H1 (cell line): ENCODE measurements at regions not wholly inside any gene's neighbourhood (a gene's known extent, or its start where the extent isn't known, plus 50 kb on each side); places are given as distances from the start of the nearest gene placed in this dataset.

Source experiments
- CTCF ChIA-PET: fragments of 300-600 bp; sonication (Branson Sonifier 250); formaldehyde crosslinking; loops from one replicate; lab custom pipeline; 2021; ENCODE audit not compliant: partially characterized antibody; lab: Charles Lee
- POLR2A ChIA-PET: fragments of 300-600 bp; sonication (Branson Sonifier 250); formaldehyde crosslinking; loops from one replicate; lab custom pipeline; 2021; ENCODE audit warnings: inconsistent platforms; ENCODE audit not compliant: partially characterized antibody; lab: Charles Lee
- DNase-seq, 2 experiments: peaks; one replicate each; pipeline versions ENCODE4 v3.0.0 to v3.0.0-alpha.2; 2010 to 2022; ENCODE audit warnings: low spot score in 2 of 2, low read depth in 1 of 2, mixed read lengths in 1 of 2
- FAIRE-seq: peaks from 2 replicates; lab custom pipeline; 2011; peaks lifted over from hg19 to GRCh38; lab: Jason Lieb, UNC
- H2AFZ ChIP-seq: 2 replicates; pipeline ENCODE4 v1.8.1; 2012; ENCODE audit warnings: low read length, inconsistent platforms
- H2AK5ac ChIP-seq: 2 replicates; pipeline ENCODE4 v1.6.1; 2013; ENCODE audit warnings: low read depth, low read length
- H2BK120ac ChIP-seq: replicated peaks from 2 replicates; pipeline ENCODE3; 2013; ENCODE audit warnings: low read depth, low read length, inconsistent platforms
- H2BK12ac ChIP-seq: 2 replicates; pipeline ENCODE4 v1.6.1; 2013; ENCODE audit warnings: low read depth, low read length
- H2BK15ac ChIP-seq: 2 replicates; pipeline ENCODE4 v1.6.1; 2013; ENCODE audit warnings: low read length
- H2BK20ac ChIP-seq: 2 replicates; pipeline ENCODE4 v1.6.1; 2013; ENCODE audit warnings: low read length
- H2BK5ac ChIP-seq: 2 replicates; pipeline ENCODE4 v1.6.1; 2013; ENCODE audit warnings: low read depth, low read length
- H3K14ac ChIP-seq: 2 replicates; pipeline ENCODE4 v1.6.1; 2013; ENCODE audit warnings: inconsistent platforms; ENCODE audit not compliant: insufficient read length
- H3K18ac ChIP-seq: 2 replicates; pipeline ENCODE4 v1.6.1; 2013; ENCODE audit warnings: low read length; ENCODE audit errors: extremely low read depth
- H3K23ac ChIP-seq: 2 replicates; pipeline ENCODE4 v1.6.1; 2013; ENCODE audit warnings: inconsistent platforms; ENCODE audit not compliant: insufficient read length
- H3K23me2 ChIP-seq: 2 replicates; pipeline ENCODE4 v1.6.1; 2013; ENCODE audit warnings: low read depth, low read length
- H3K27ac ChIP-seq: 2 replicates; pipeline ENCODE4 v1.6.1; 2011; ENCODE audit warnings: low read depth, low read length, inconsistent platforms
- H3K27me3 ChIP-seq, 4 experiments: replicated peaks in 1 of 4; 1 replicate in 1 of 4; 2 replicates in 3 of 4; pipeline versions ENCODE4 v1.6.1 to v1.8.1; 2011 to 2013; ENCODE audit warnings: low read length in 3 of 4, mild to moderate bottlenecking in 3 of 4, inconsistent platforms in 2 of 4, mixed read lengths in 2 of 4, moderate library complexity in 1 of 4; ENCODE audit not compliant: control insufficient read depth in 3 of 4, insufficient read depth in 3 of 4; ENCODE audit errors: extremely low read depth in 1 of 4
- H3K36me3 ChIP-seq, 4 experiments: 2 replicates each; pipeline versions ENCODE4 v1.6.1 to v1.8.1; 2011 to 2013; ENCODE audit warnings: mild to moderate bottlenecking in 4 of 4, low read length in 3 of 4, moderate library complexity in 2 of 4, control low read depth in 1 of 4, inconsistent platforms in 1 of 4; ENCODE audit not compliant: insufficient read depth in 4 of 4, control insufficient read depth in 2 of 4
- H3K4ac ChIP-seq: replicated peaks from 2 replicates; pipeline ENCODE3; 2013; ENCODE audit warnings: low read length, low read depth, mixed read lengths, inconsistent platforms; ENCODE audit not compliant: insufficient read length
- H3K4me1 ChIP-seq, 4 experiments: replicated peaks in 1 of 4; 1 replicate in 1 of 4; 2 replicates in 3 of 4; pipeline versions ENCODE4 v1.6.1 to v1.8.1; 2011 to 2013; ENCODE audit warnings: low read length in 3 of 4, inconsistent platforms in 2 of 4, mixed read lengths in 1 of 4; ENCODE audit not compliant: insufficient read depth in 4 of 4, control insufficient read depth in 3 of 4
- H3K4me2 ChIP-seq, 2 experiments: 2 replicates each; pipeline versions ENCODE4 v1.6.1 to v1.8.1; 2011 to 2013; ENCODE audit warnings: low read depth in 2 of 2, low read length in 2 of 2, control low read depth in 1 of 2, inconsistent platforms in 1 of 2, mild to moderate bottlenecking in 1 of 2; ENCODE audit not compliant: insufficient read depth in 1 of 2
- H3K4me3 ChIP-seq, 4 experiments: fragments of 200-600, 300-600 bp in 1 of 4; sonication (generic), shearing (Covaris generic), sonication (Bioruptor Twin) in 1 of 4; 2 replicates each; pipeline versions ENCODE4 v1.5.1 to v1.8.1; 2011 to 2016; ENCODE audit warnings: low read length in 4 of 4, low read depth in 3 of 4, control low read depth in 2 of 4, inconsistent platforms in 2 of 4, mild to moderate bottlenecking in 2 of 4, mixed read lengths in 1 of 4, moderate library complexity in 1 of 4; ENCODE audit not compliant: insufficient read depth in 2 of 4; ENCODE audit errors: extremely low read depth in 1 of 4
- H3K56ac ChIP-seq: replicated peaks from 2 replicates; pipeline ENCODE3; 2013; ENCODE audit warnings: low read depth, mild to moderate bottlenecking, mixed read lengths, low read length, inconsistent platforms; ENCODE audit not compliant: insufficient read length
- H3K79me1 ChIP-seq: 2 replicates; pipeline ENCODE4 v1.6.1; 2013; ENCODE audit warnings: low read depth, low read length, control low read depth
- H3K79me2 ChIP-seq, 2 experiments: 2 replicates each; pipeline versions ENCODE4 v1.6.1 to v1.8.1; 2012 to 2013; ENCODE audit warnings: low read length in 2 of 2, mild to moderate bottlenecking in 2 of 2, inconsistent platforms in 1 of 2; ENCODE audit not compliant: insufficient read depth in 2 of 2, control insufficient read depth in 1 of 2
- H3K9ac ChIP-seq, 4 experiments: replicated peaks in 1 of 4; 1 replicate in 1 of 4; 2 replicates in 3 of 4; pipeline versions ENCODE4 v1.6.1 to v1.8.1; 2011 to 2013; ENCODE audit warnings: low read depth in 3 of 4, low read length in 3 of 4, control low read depth in 2 of 4, mild to moderate bottlenecking in 2 of 4, moderate library complexity in 2 of 4, inconsistent platforms in 1 of 4; ENCODE audit errors: extremely low read depth in 1 of 4
- H3K9me3 ChIP-seq, 2 experiments: 2 replicates each; pipeline versions ENCODE4 v1.6.1 to v1.8.1; 2012 to 2013; ENCODE audit warnings: mild to moderate bottlenecking in 2 of 2, moderate library complexity in 2 of 2, control low read depth in 1 of 2, inconsistent platforms in 1 of 2, low read depth in 1 of 2, low read length in 1 of 2, mixed read lengths in 1 of 2; ENCODE audit not compliant: insufficient read depth in 2 of 2
- H4K20me1 ChIP-seq, 2 experiments: replicated peaks in 1 of 2; 2 replicates each; pipeline versions ENCODE3 to v1.8.1; 2011 to 2013; ENCODE audit warnings: inconsistent platforms in 2 of 2, low read length in 2 of 2, mild to moderate bottlenecking in 1 of 2; ENCODE audit not compliant: insufficient read depth in 2 of 2, control insufficient read depth in 1 of 2
- H4K5ac ChIP-seq: 2 replicates; pipeline ENCODE4 v1.6.1; 2013; ENCODE audit warnings: low read length, low read depth, mixed read lengths, inconsistent platforms; ENCODE audit not compliant: insufficient read length
- H4K8ac ChIP-seq: 2 replicates; pipeline ENCODE4 v1.8.0; 2013; ENCODE audit warnings: mild to moderate bottlenecking, moderate library complexity, low read length, inconsistent platforms; ENCODE audit not compliant: insufficient read depth; ENCODE audit errors: extremely low read depth
- H4K91ac ChIP-seq: replicated peaks from 2 replicates; pipeline ENCODE3; 2013; ENCODE audit warnings: low read length, mixed read lengths, inconsistent platforms; ENCODE audit not compliant: insufficient read length
- RFX5 ChIP-seq: IDR thresholded peaks from 2 replicates; pipeline ENCODE4 v1.6.1; 2011; ENCODE audit warnings: low read depth, low read length, improper control_type of control experiment, borderline replicate concordance
- WGBS, 2 experiments: shearing (Covaris generic) in 1 of 2; methylation state at CpG; one replicate each; pipeline versions ENCODE4 v1.1.6 to v1.1.7; 2013 to 2015; ENCODE audit warnings: low lambda C conversion rate in 2 of 2, mixed read lengths in 2 of 2, inconsistent platforms in 1 of 2, low coverage in 1 of 2, missing lambda C conversion rate in 1 of 2; ENCODE audit not compliant: insufficient replicate concordance in 2 of 2, insufficient coverage in 1 of 2, insufficient read length in 1 of 2; ENCODE audit errors: extremely low coverage in 1 of 2, missing lambda C conversion rate in 1 of 2; 5-methylcytosine and 5-hydroxymethylcytosine counted together

DNA sequence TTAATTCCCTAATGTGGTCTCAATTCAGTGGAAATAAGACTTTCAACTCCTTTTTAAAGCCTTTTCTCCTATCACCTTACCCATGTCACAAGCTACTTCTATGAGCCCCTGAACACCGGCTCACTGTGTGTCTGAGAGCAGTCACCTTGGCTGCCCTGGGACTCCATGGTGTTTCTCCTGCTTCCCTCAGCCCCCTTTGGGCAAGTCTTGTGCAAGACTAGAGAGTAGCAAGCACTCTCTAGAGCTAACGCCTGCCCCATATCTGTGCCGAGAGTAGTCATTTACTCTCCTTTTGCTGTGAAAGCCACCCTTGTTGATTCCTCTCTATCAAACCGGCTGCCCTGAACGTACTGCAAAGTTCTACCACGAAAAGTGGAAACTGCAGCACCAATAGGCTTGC is 77.9 kb upstream of the DAB2 start:
- Histone ChIP-seq H3K9ac (no peak overlapping the region), H3K36me3 (no peaks in the 10 kb centered on the region), H3K18ac (no peak overlapping the region), H3K4me2 (no peak overlapping the region), H3K79me1 (no peaks in the 10 kb centered on the region), H3K4ac (no peak overlapping the region), H3K23me2 (no peaks in the 10 kb centered on the region), H4K8ac (no peak overlapping the region), H2BK120ac (no peak overlapping the region), H3K14ac (no peak overlapping the region), H2BK12ac (no peak overlapping the region), H3K56ac (no peak overlapping the region), H4K91ac (no peak overlapping the region), H3K9me3 (no peaks in the 10 kb centered on the region), H2BK20ac (no peak overlapping the region), H3K4me1 (no peaks in the 10 kb centered on the region), H3K27ac (no peak overlapping the region), H3K4me3 (no peak overlapping the region), H2BK5ac (no peak overlapping the region), H3K79me2 (no peaks in the 10 kb centered on the region), H3K23ac (no peak overlapping the region), H2BK15ac (no peak overlapping the region), H2AK5ac (no peak overlapping the region), H3K27me3 (no peaks in the 10 kb centered on the region), H2AFZ (no peak overlapping the region; the same call in 1 of the 2 replicates), H4K20me1 (no peaks in the 10 kb centered on the region), H4K5ac (no peak overlapping the region)
- TF ChIP-seq RFX5, result no peak
- WGBS, 2 experiments, result 83% methylated on average over 6 of the region's 6 CpGs; no CpG with 5 or more reads in 1 of the 2 experiments
- FAIRE-seq, result no peak
- DNase-seq, result no peak
- ChIA-PET CTCF (interaction anchor here (2.1 kb wide), 1 partner anchor 127 kb away, joined by 8 read pairs; no protein-coding TSS in a partner anchor), POLR2A (no interaction called here)
